22Rv1 (cell line): ENCODE measurements at regions not wholly inside any gene's neighbourhood (a gene's known extent, or its start where the extent isn't known, plus 50 kb on each side); places are given as distances from the start of the nearest gene placed in this dataset.

Experiments
- ZFX ChIP-seq: fragments of 450-650 bp; IDR thresholded peaks from 2 replicates; pipeline ENCODE4 v1.6.1; 2017; ENCODE audit warnings: antibody characterized with exemption, borderline replicate concordance
- TF ChIP-seq, protein P1 (sequence below): fragments of 450-650 bp; IDR thresholded peaks from 2 replicates; pipeline ENCODE4 v1.5.1; 2017; ENCODE audit warnings: mild to moderate bottlenecking

DNA sequence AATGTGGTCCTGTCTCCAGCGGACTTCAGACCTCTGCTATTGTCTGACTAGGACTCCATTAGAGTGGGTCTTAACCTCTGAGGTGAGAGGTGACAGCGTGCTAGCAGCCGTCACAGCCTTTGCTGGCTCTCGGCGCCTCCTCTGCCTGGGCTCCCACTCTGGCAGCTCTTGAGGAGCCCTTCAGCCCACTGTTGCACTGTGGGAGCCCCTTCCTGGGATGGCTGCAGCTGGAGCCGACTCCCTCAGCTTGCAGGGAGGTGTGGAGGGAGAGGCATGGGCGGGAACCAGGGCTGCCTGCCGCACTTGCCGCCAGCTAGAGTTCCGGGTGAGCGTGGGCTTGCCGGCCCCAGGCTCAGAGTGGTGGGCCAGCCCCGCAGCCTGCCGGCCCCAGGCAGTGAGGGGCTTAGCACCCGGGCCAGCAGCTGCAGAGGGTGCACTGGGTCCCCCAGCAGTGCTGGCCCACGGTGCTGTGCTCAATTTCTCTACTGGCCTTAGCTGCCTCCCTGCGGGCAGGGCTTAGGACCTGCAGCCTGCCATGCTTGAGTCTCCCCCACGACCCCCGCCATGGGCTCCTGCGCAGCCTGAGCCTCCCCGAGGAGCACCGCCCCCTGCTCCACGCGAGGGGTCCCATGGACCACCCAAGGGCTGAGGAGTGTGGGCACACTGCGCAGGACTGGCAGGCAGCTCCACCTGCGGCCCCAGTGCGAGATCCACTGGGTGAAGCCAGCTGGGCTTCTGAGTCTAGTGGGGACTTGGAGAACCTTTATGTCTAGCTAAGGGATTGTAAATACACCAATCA lies 163.4 kb upstream of the ITM2A start:
- TF ChIP-seq, protein P1, sequence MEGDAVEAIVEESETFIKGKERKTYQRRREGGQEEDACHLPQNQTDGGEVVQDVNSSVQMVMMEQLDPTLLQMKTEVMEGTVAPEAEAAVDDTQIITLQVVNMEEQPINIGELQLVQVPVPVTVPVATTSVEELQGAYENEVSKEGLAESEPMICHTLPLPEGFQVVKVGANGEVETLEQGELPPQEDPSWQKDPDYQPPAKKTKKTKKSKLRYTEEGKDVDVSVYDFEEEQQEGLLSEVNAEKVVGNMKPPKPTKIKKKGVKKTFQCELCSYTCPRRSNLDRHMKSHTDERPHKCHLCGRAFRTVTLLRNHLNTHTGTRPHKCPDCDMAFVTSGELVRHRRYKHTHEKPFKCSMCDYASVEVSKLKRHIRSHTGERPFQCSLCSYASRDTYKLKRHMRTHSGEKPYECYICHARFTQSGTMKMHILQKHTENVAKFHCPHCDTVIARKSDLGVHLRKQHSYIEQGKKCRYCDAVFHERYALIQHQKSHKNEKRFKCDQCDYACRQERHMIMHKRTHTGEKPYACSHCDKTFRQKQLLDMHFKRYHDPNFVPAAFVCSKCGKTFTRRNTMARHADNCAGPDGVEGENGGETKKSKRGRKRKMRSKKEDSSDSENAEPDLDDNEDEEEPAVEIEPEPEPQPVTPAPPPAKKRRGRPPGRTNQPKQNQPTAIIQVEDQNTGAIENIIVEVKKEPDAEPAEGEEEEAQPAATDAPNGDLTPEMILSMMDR, result no peak
- TF ChIP-seq ZFX, result no peak
